ENCODE measurements at regions not wholly inside any gene's neighbourhood (a gene's known extent, or its start where the extent isn't known, plus 50 kb on each side); places are given as distances from the start of the nearest gene placed in this dataset.
"Not testable (repeated sequence)": the region's sequence is repeated elsewhere in the genome, so short reads cannot be mapped to it uniquely, and the experiment has no call there.

GRCh38 chr4:146051223-146051622 is 112.6 kb upstream of the ZNF827 start:
- intact Hi-C loops (cut with DNase I; ENCODE audit: low total_unique reads) (no loop called here), in situ Hi-C loops (cut with MboI; ENCODE audit: low pct_ligation_motif_present in 1 of 4, low pct_unique_long_range_greater_than_20kb in 1 of 4, low sequenced_read_pairs in 3 of 4) (no loop called here)
- H3K27me3 ChIP-seq, result no peaks in the 10 kb centered on the region
- H3K27ac ChIP-seq, result no peak overlapping the region
- TF ChIP-seq CTCF (IDR thresholded peaks at IDR 0.05), result no peak
- TF ChIP-seq EP300 (IDR thresholded peaks at IDR 0.05; ENCODE audit: low read depth), result no peak
- TF ChIP-seq POLR2A (IDR thresholded peaks at IDR 0.05), result no peak
- TF ChIP-seq POLR2AphosphoS5 (IDR thresholded peaks at IDR 0.05), result no peak
- no peaks in the 10 kb centered on the region for H3K9me3 ChIP-seq
- no peaks in the 10 kb centered on the region for H3K36me3 ChIP-seq
- no peak for DNase-seq
- no peak overlapping the region for H3K4me3 ChIP-seq
- no peaks in the 10 kb centered on the region for H3K4me1 ChIP-seq

DNA sequence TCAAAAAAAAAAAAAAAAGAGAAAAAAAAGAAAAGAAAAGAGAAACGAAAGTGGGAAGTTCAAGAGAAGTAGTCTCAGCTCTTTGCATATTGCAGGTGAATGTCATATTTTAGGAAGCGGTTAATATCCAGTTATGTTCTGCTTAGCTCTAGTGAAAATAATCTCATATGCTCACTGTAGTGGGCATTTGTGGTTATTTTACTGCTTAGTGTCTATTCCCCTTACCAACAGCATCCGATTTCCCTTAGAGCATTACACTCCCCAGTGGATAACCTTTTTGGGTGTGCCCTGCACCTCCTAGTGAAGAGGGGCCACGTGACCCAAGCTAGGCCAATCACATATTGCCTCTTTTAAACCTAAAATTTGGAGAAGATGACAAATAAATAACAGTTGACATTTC is 111.2 kb upstream of the ZNF827 start:
- Histone ChIP-seq H3K36me3 (no peaks in the 10 kb centered on the region), H3K4me1 (no peaks in the 10 kb centered on the region), H3K4me3 (no peak overlapping the region), H3K27ac (no peak overlapping the region), H3K27me3 (no peaks in the 10 kb centered on the region), H3K9me3 (no peaks in the 10 kb centered on the region)
- 66 to 71% methylated on average over 4 of the region's 4 CpGs for WGBS, 2 donors (ENCODE audit: low coverage in 1 of 2)
- intact Hi-C loops (cut with DNase I; ENCODE audit: low total_unique reads), result no loop called here
- in situ Hi-C loops (cut with MboI; ENCODE audit: low pct_ligation_motif_present in 1 of 4, low pct_unique_long_range_greater_than_20kb in 1 of 4, low sequenced_read_pairs in 3 of 4), result no loop called here
- DNase-seq, result no peak
- TF ChIP-seq CTCF (IDR thresholded peaks at IDR 0.05), result no peak
- no peak for TF ChIP-seq POLR2AphosphoS5 (IDR thresholded peaks at IDR 0.05)
- TF ChIP-seq POLR2A (IDR thresholded peaks at IDR 0.05), result no peak
- TF ChIP-seq EP300 (IDR thresholded peaks at IDR 0.05; ENCODE audit: low read depth), result no peak

DNA sequence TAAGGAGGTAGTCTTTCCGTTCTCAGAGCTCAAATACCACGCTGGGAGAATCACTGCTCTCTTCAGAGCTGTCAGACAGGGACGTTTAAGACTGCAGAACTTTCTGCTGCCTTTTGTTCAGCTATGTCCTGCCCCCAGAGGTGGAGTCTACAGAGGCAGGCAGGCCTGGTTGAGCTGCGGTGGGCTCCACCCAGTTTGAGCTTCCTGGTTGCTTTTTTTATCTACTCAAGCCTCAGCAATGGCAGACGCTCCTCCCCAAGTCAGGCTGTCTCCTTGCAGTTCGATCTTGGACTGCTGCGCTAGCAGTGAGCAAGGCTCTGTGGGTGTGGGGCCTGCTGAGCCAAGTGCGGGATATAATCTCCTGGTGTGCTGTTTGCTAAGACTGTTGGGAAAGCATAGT is 109.1 kb upstream of the ZNF827 start:
- H3K4me3 ChIP-seq; DNase-seq; intact Hi-C loops (cut with DNase I; ENCODE audit: low total_unique reads): not testable (repeated sequence)

GRCh38 chr4:146041139-146042004 is 102.7 kb upstream of the ZNF827 start:
- Histone ChIP-seq H3K4me3 (no peak overlapping the region), H3K27me3 (no peaks in the 10 kb centered on the region), H3K27ac (no peak overlapping the region), H3K4me1 (no peaks in the 10 kb centered on the region), H3K9me3 (no peaks in the 10 kb centered on the region), H3K36me3 (no peaks in the 10 kb centered on the region)
- in situ Hi-C loops (cut with MboI; ENCODE audit: low pct_ligation_motif_present in 1 of 4, low pct_unique_long_range_greater_than_20kb in 1 of 4, low sequenced_read_pairs in 3 of 4), result no loop called here
- TF ChIP-seq POLR2A (IDR thresholded peaks at IDR 0.05) (no peak), CTCF (IDR thresholded peaks at IDR 0.05) (no peak), POLR2AphosphoS5 (IDR thresholded peaks at IDR 0.05) (no peak), EP300 (IDR thresholded peaks at IDR 0.05; ENCODE audit: low read depth) (no peak)
- no peak for DNase-seq
- 62 to 67% methylated on average over 3 of the region's 3 CpGs for WGBS, 2 donors (ENCODE audit: low coverage in 1 of 2)
- intact Hi-C loops (cut with DNase I; ENCODE audit: low total_unique reads), result no loop called here

More for the DNA sequence above, 109.1 kb upstream of the ZNF827 start:
- H3K27ac ChIP-seq; H3K27me3 ChIP-seq; in situ Hi-C loops (cut with MboI; ENCODE audit: low pct_ligation_motif_present in 1 of 4, low pct_unique_long_range_greater_than_20kb in 1 of 4, low sequenced_read_pairs in 3 of 4); H3K9me3 ChIP-seq; H3K36me3 ChIP-seq; H3K4me1 ChIP-seq: not testable (repeated sequence)
- 84% methylated on average over 8 of the region's 8 CpGs; no CpG with 5 or more reads in 1 of the 2 donors for WGBS, 2 donors (ENCODE audit: low coverage in 1 of 2)

- Histone ChIP-seq H3K4me3 (no peak overlapping the region), H3K4me1 (no peaks in the 10 kb centered on the region), H3K27ac (no peak overlapping the region), H3K27me3 (no peaks in the 10 kb centered on the region), H3K36me3 (no peaks in the 10 kb centered on the region), H3K9me3 (no peaks in the 10 kb centered on the region)
- no peak for TF ChIP-seq POLR2AphosphoS5 (IDR thresholded peaks at IDR 0.05)
- TF ChIP-seq POLR2A (IDR thresholded peaks at IDR 0.05), result no peak
- no peak for TF ChIP-seq CTCF (IDR thresholded peaks at IDR 0.05)
- no peak for TF ChIP-seq EP300 (IDR thresholded peaks at IDR 0.05; ENCODE audit: low read depth)
- no peak for DNase-seq
- 29 to 35% methylated on average over 1 of the region's 1 CpG for WGBS, 2 donors (ENCODE audit: low coverage in 1 of 2)
- in situ Hi-C loops (cut with MboI; ENCODE audit: low pct_ligation_motif_present in 1 of 4, low pct_unique_long_range_greater_than_20kb in 1 of 4, low sequenced_read_pairs in 3 of 4) (no loop called here), intact Hi-C loops (cut with DNase I; ENCODE audit: low total_unique reads) (no loop called here)
Measured at GRCh38 chr4:146040623-146041022, 102.0 kb upstream of the ZNF827 start.
